Right cardiac atrium (tissue), 5 donors: ENCODE measurements at regions not wholly inside any gene's neighbourhood (a gene's known extent, or its start where the extent isn't known, plus 50 kb on each side); places are given as distances from the start of the nearest gene placed in this dataset.

ENCODE experiments used
- ATAC-seq, 2 donors: fragments of 200-7000 bp; cut with Tn5 transposase; one replicate each; pipeline versions ENCODE4 v1.8.0 to v1.9.1; 2020; ENCODE audit warnings: moderate library complexity in 2 of 2, mild to moderate bottlenecking in 1 of 2
- DNase-seq, 3 donors: peaks; one replicate each; pipeline ENCODE4 v3.0.0-alpha.2; 2020
- H3K27ac ChIP-seq: one replicate; pipeline ENCODE4 v1.5.1; 2013; ENCODE audit warnings: mild to moderate bottlenecking, low read length, control low read depth, moderate library complexity
- H3K27me3 ChIP-seq: one replicate; pipeline ENCODE4 v1.6.1; 2013; ENCODE audit not compliant: control insufficient read depth, insufficient read depth
- H3K4me1 ChIP-seq: one replicate; pipeline ENCODE4 v1.6.1; 2013; ENCODE audit warnings: low read length; ENCODE audit not compliant: control insufficient read depth, insufficient read depth
- H3K4me3 ChIP-seq: one replicate; pipeline ENCODE4 v1.5.1; 2013; ENCODE audit warnings: low read length, control low read depth
- H3K9me3 ChIP-seq: one replicate; pipeline ENCODE4 v1.6.1; 2013; ENCODE audit warnings: low read length; ENCODE audit not compliant: control insufficient read depth
- whole genome bisulfite sequencing: extraction: QIAGEN DNeasy Blood & Tissue Kit; methylation state at CpG from one replicate; pipeline ENCODE4 v1.1.7; 2013; 5-methylcytosine and 5-hydroxymethylcytosine counted together
- intact Hi-C, 4 donors: fragments of 100-400 bp; cut with DNase I; formaldehyde crosslinking; loops; one replicate each; pipeline versions ENCODE4 v1.11.0 to v1.14.0; 2022 to 2023
- donor health status: healthy with polysubstance abuse.
- donor health status: DM: no; HTN: yes; CAD: no.
- donor health status: DM: no; HTN: no; CAD: no.
- donor health status: DM: no; HTN: yes; CAD: no; lungs with severe emphysema.
- donor health status: DM: yes; HTN: yes; CAD: no.

GRCh38 chr7:33685503-33685902 lies 219.8 kb upstream of the BMPER start:
- ATAC-seq, result no peak
- intact Hi-C loops, result no loop called here
- H3K9me3 ChIP-seq, result no peaks in the 10 kb centered on the region
- H3K4me1 ChIP-seq, result no peaks in the 10 kb centered on the region
- WGBS, result 95% methylated on average over 9 of the region's 9 CpGs
- H3K4me3 ChIP-seq, result no peak overlapping the region
- no peaks in the 10 kb centered on the region for H3K27me3 ChIP-seq
- no peak overlapping the region for H3K27ac ChIP-seq
- DNase-seq, result no peak

DNA sequence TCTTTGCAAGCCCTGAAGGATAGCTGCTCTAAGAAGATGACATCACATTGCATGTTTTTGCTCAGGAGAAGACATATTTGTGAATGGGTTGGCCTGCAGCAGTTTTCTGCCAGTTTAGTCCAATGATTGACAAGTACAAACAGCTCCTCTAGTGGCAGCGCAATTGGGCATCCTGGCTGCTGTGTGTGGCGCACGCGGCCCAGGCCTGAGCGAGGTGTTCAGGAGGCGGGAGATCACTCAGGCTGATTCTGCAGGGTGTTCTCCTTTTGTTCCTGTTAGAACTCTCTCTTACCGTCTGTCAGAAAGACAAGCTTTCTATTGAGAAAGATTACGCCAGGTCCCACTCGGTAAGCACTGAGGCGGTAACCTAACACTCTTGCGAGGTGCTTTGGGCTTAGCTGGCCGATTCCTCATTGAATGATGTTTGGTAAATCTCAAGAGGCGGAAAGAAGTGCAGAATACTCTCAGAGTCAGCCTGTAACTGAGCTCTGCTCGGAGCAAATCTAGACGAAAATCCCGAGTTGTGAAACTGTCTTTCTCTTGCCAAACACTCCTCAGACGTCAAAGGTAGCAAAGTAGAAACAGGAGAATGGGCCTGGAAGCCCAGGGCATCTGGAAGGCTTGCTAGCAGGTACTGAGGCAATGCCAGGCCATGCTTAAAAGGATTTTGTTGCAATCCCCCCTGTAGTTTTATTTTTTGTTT lies 219.2 kb upstream of the BMPER start:
- no peak for ATAC-seq
- Histone ChIP-seq H3K4me3 (no peak overlapping the region), H3K4me1 (no peaks in the 10 kb centered on the region), H3K27me3 (no peaks in the 10 kb centered on the region), H3K9me3 (no peaks in the 10 kb centered on the region), H3K27ac (no peak overlapping the region)
- DNase-seq, result no peak
- intact Hi-C loops, result no loop called here
- WGBS, result 89% methylated on average over 17 of the region's 17 CpGs

DNA sequence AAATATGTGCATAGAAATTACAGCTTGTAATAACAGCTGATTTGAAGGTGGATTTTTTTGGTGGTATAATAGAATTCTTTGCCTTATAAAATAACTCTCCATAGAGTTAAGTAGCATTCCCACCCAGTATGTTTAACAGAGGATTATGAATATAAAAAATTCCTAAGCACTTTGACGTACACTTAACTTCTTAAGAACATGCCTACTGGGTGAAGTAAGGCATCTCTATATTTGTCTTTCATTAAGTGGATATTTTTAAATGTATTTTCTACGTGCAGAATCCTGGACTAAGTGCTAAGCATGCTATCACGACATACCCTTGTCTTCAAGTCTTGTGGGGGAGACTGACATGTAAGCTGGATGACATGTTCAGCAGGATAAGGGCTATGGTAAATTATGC lies 217.7 kb upstream of the BMPER start:
- Histone ChIP-seq H3K27me3 (no peaks in the 10 kb centered on the region), H3K4me3 (no peak overlapping the region), H3K27ac (no peak overlapping the region), H3K9me3 (no peaks in the 10 kb centered on the region), H3K4me1 (no peaks in the 10 kb centered on the region)
- DNase-seq (no peak), ATAC-seq (no peak)
- intact Hi-C loops, result no loop called here
- 81% methylated on average over 3 of the region's 3 CpGs for WGBS

DNA sequence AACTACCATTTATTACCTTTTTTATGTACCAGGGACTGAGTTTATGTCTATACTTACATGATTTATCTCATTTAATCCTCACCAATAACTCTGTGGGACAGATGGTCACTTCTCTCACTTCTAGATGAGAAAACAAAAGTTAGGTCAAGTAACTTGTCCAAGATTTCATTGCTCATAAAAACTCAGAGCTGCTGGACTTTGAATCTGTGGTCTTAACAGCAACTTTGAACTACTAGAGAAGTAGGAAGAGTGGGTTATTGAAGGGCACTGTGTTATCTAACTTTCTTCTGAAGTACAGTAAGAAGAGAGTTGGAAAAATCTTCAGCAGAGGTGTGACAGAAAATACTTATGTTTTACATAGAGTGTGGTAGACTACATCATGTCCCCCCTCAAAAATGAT lies 214.2 kb upstream of the BMPER start:
- ATAC-seq (no peak), DNase-seq (no peak)
- H3K4me1 ChIP-seq, result no peaks in the 10 kb centered on the region
- H3K4me3 ChIP-seq, result no peak overlapping the region
- no peaks in the 10 kb centered on the region for H3K27me3 ChIP-seq
- H3K9me3 ChIP-seq, result no peaks in the 10 kb centered on the region
- intact Hi-C loops, result no loop called here
- no peak overlapping the region for H3K27ac ChIP-seq

DNA sequence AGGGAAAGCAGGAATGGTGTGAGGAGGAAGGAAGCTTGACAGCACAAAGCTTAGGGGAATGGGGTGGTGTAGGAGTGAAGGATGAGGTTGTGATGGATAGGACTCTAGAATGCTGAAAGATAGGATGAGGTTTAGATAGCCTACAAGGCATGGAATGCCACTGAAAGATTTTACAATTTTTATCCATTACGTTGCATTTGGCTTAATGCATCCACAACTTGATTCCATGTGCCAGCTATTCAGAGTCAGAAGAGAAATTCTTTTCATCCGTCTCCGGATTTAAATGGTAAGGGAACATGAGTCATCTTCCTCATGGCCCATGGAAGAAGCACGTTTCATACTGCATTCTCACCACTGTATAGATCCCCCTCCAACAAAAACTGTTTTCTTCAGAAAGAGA lies 212.4 kb upstream of the BMPER start:
- WGBS, result 41% methylated on average over 4 of the region's 4 CpGs
- DNase-seq (no peak), ATAC-seq (no peak)
- H3K9me3 ChIP-seq, result no peaks in the 10 kb centered on the region
- no peaks in the 10 kb centered on the region for H3K27me3 ChIP-seq
- H3K27ac ChIP-seq, result no peak overlapping the region
- intact Hi-C loops, result no loop called here
- H3K4me1 ChIP-seq, result no peaks in the 10 kb centered on the region
- no peak overlapping the region for H3K4me3 ChIP-seq

DNA sequence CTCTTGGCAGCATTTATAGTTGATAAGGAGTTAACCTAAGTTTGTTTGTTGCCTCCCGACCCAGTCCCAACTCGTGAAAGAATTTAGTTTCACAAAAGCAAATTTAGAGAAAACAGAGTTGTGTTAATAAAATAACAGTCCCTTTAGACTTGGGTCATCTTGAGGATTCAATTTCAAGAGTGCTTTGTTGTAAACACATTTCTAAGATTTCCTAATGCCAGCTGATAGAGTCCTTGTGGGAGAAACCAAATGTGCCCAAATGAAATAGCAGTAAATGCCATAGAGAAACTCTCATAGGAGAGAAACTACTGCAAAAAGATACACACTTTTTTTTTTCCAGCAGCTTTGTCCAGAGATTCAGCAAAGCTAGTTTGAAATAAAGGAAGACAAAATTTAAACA lies 211.3 kb upstream of the BMPER start:
- ATAC-seq (no peak), DNase-seq (no peak)
- no peaks in the 10 kb centered on the region for H3K4me1 ChIP-seq
- H3K4me3 ChIP-seq, result no peak overlapping the region
- H3K27ac ChIP-seq, result no peak overlapping the region
- H3K9me3 ChIP-seq, result no peaks in the 10 kb centered on the region
- intact Hi-C loops, result no loop called here
- no peaks in the 10 kb centered on the region for H3K27me3 ChIP-seq
- 47% methylated on average over 2 of the region's 2 CpGs for WGBS

- ATAC-seq (no peak), DNase-seq (no peak)
- intact Hi-C loops, result no loop called here
- no peak overlapping the region for H3K27ac ChIP-seq
- no peaks in the 10 kb centered on the region for H3K4me1 ChIP-seq
- H3K9me3 ChIP-seq, result no peaks in the 10 kb centered on the region
- H3K27me3 ChIP-seq, result no peaks in the 10 kb centered on the region
- WGBS, result 63% methylated on average over 3 of the region's 3 CpGs
- no peak overlapping the region for H3K4me3 ChIP-seq
Observed at GRCh38 chr7:33697616-33698015, 207.7 kb upstream of the BMPER start.

- intact Hi-C loops, result no loop called here
- no peaks in the 10 kb centered on the region for H3K9me3 ChIP-seq
- ATAC-seq (no peak), DNase-seq (no peak)
- no peaks in the 10 kb centered on the region for H3K27me3 ChIP-seq
- WGBS, result 90% methylated on average over 7 of the region's 7 CpGs
- H3K4me3 ChIP-seq, result no peak overlapping the region
- no peak overlapping the region for H3K27ac ChIP-seq
- H3K4me1 ChIP-seq, result no peaks in the 10 kb centered on the region
Observed at GRCh38 chr7:33698041-33698440, 207.3 kb upstream of the BMPER start.

- DNase-seq (no peak), ATAC-seq (no peak)
- Histone ChIP-seq H3K9me3 (no peaks in the 10 kb centered on the region), H3K4me1 (no peaks in the 10 kb centered on the region), H3K4me3 (no peak overlapping the region), H3K27ac (no peak overlapping the region), H3K27me3 (no peaks in the 10 kb centered on the region)
- intact Hi-C loops, result no loop called here
- 83% methylated on average over 6 of the region's 6 CpGs for WGBS
Observed at GRCh38 chr7:33698692-33699128, 206.6 kb upstream of the BMPER start.

- Histone ChIP-seq H3K4me3 (no peak overlapping the region), H3K9me3 (no peaks in the 10 kb centered on the region), H3K27ac (no peak overlapping the region), H3K27me3 (no peaks in the 10 kb centered on the region), H3K4me1 (no peaks in the 10 kb centered on the region)
- intact Hi-C loops, result no loop called here
- 84% methylated on average over 11 of the region's 11 CpGs for WGBS
- DNase-seq, result no peak
- no peak for ATAC-seq
Observed at GRCh38 chr7:33700001-33700899, 205.1 kb upstream of the BMPER start.

DNA sequence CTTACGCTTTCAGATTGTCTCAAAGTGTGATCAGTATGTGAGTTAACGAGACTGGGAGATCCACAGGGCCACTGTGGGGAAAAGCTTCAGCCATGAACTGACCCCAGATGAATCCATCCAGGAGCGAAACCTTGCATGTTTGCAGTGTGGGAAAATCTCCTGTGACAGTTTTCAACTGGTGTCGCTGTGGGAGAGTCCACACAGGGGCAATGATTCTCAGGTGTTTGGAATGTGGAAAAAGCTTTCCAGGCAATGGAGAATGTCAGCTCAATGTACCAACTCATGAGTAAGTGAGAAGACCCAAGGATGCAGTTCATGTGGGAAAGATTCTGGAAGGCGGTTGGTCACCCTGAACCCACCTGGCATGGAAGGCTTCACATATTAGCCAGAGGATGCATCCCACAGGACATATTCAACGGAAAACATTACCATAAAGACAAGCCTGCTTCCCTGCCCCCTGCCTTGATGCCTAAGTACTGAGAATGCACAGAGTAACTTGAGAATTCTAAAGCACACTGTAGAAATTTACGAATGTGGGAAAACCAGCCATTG lies 204.1 kb upstream of the BMPER start:
- H3K4me3 ChIP-seq, result no peak overlapping the region
- H3K4me1 ChIP-seq, result no peaks in the 10 kb centered on the region
- H3K27me3 ChIP-seq, result no peaks in the 10 kb centered on the region
- DNase-seq, result no peak
- no peak overlapping the region for H3K27ac ChIP-seq
- H3K9me3 ChIP-seq, result no peaks in the 10 kb centered on the region
- 92% methylated on average over 7 of the region's 7 CpGs for WGBS
- no peak for ATAC-seq
- intact Hi-C loops, result no loop called here
